ENCODE measurements at regions not wholly inside any gene's neighbourhood (a gene's known extent, or its start where the extent isn't known, plus 50 kb on each side); places are given as distances from the start of the nearest gene placed in this dataset.
"Not testable (repeated sequence)": the region's sequence is repeated elsewhere in the genome, so short reads cannot be mapped to it uniquely, and the experiment has no call there.

- ATAC-seq (peak; percentile 59), DNase-seq (ENCODE audit: low spot score) (peak; percentile 49)
Measured at GRCh38 chr5:174532455-174533453, 191.6 kb upstream of the MSX2 start.

GRCh38 chr5:174533751-174534241, 190.6 kb upstream of the MSX2 start:
- ATAC-seq, result no peak
- no peak for DNase-seq (ENCODE audit: low spot score)

GRCh38 chr5:174535669-174536068, 188.7 kb upstream of the MSX2 start:
- ATAC-seq (no peak), DNase-seq (ENCODE audit: low spot score) (no peak)

GRCh38 chr5:174539823-174540222, 184.6 kb upstream of the MSX2 start:
- not testable (repeated sequence) for ATAC-seq; DNase-seq (ENCODE audit: low spot score)

- ATAC-seq, result no peak
- DNase-seq (ENCODE audit: low spot score), result no peak
Measured at GRCh38 chr5:174542037-174542436, 182.3 kb upstream of the MSX2 start.

- ATAC-seq (no peak), DNase-seq (ENCODE audit: low spot score) (no peak)
Measured at GRCh38 chr5:174542471-174542870, 181.9 kb upstream of the MSX2 start.

GRCh38 chr5:174545926-174546325, 178.5 kb upstream of the MSX2 start:
- DNase-seq (ENCODE audit: low spot score), result no peak
- no peak for ATAC-seq

- ATAC-seq (no peak), DNase-seq (ENCODE audit: low spot score) (no peak)
Measured at GRCh38 chr5:174547814-174548213, 176.6 kb upstream of the MSX2 start.

GRCh38 chr5:174549254-174549653, 175.1 kb upstream of the MSX2 start:
- DNase-seq (ENCODE audit: low spot score), result no peak
- no peak for ATAC-seq

- DNase-seq (ENCODE audit: low spot score), result no peak
- no peak for ATAC-seq
Measured at GRCh38 chr5:174550026-174550425, 174.4 kb upstream of the MSX2 start.

GRCh38 chr5:174552428-174552827, 172.0 kb upstream of the MSX2 start:
- DNase-seq (ENCODE audit: low spot score) (no peak), ATAC-seq (no peak)

- ATAC-seq (no peak), DNase-seq (ENCODE audit: low spot score) (no peak)
Measured at GRCh38 chr5:174553556-174553955, 170.8 kb upstream of the MSX2 start.

GRCh38 chr5:174555726-174556125, 168.7 kb upstream of the MSX2 start:
- DNase-seq (ENCODE audit: low spot score) (no peak), ATAC-seq (no peak)

- ATAC-seq (no peak), DNase-seq (ENCODE audit: low spot score) (no peak)
Measured at GRCh38 chr5:174556756-174557155, 167.6 kb upstream of the MSX2 start.

GRCh38 chr5:174558190-174558589, 166.2 kb upstream of the MSX2 start:
- no peak for DNase-seq (ENCODE audit: low spot score)
- ATAC-seq, result no peak

- DNase-seq (ENCODE audit: low spot score), result no peak
- no peak for ATAC-seq
Measured at GRCh38 chr5:174559141-174559540, 165.2 kb upstream of the MSX2 start.

GRCh38 chr5:174559566-174560090, 164.8 kb upstream of the MSX2 start:
- DNase-seq (ENCODE audit: low spot score) (no peak), ATAC-seq (no peak)

- no peak for ATAC-seq
Measured at GRCh38 chr5:174560861-174561260, 163.5 kb upstream of the MSX2 start.

GRCh38 chr5:174563040-174563439, 161.3 kb upstream of the MSX2 start:
- not testable (repeated sequence) for DNase-seq (ENCODE audit: low spot score); ATAC-seq

More at GRCh38 chr5:174560861-174561260, 163.5 kb upstream of the MSX2 start:
- no peak for DNase-seq (ENCODE audit: low spot score)

- ATAC-seq (no peak), DNase-seq (ENCODE audit: low spot score) (no peak)
Measured at GRCh38 chr5:174563899-174564298, 160.5 kb upstream of the MSX2 start.

- ATAC-seq, result no peak
- no peak for DNase-seq (ENCODE audit: low spot score)
Measured at GRCh38 chr5:174567506-174568141, 156.8 kb upstream of the MSX2 start.

- ATAC-seq (no peak), DNase-seq (ENCODE audit: low spot score) (no peak)
Measured at GRCh38 chr5:174570662-174571061, 153.7 kb upstream of the MSX2 start.
